ENCODE measurements at regions not wholly inside any gene's neighbourhood (a gene's known extent, or its start where the extent isn't known, plus 50 kb on each side); places are given as distances from the start of the nearest gene placed in this dataset.
"Not testable (repeated sequence)": the region's sequence is repeated elsewhere in the genome, so short reads cannot be mapped to it uniquely, and the experiment has no call there.

DNA sequence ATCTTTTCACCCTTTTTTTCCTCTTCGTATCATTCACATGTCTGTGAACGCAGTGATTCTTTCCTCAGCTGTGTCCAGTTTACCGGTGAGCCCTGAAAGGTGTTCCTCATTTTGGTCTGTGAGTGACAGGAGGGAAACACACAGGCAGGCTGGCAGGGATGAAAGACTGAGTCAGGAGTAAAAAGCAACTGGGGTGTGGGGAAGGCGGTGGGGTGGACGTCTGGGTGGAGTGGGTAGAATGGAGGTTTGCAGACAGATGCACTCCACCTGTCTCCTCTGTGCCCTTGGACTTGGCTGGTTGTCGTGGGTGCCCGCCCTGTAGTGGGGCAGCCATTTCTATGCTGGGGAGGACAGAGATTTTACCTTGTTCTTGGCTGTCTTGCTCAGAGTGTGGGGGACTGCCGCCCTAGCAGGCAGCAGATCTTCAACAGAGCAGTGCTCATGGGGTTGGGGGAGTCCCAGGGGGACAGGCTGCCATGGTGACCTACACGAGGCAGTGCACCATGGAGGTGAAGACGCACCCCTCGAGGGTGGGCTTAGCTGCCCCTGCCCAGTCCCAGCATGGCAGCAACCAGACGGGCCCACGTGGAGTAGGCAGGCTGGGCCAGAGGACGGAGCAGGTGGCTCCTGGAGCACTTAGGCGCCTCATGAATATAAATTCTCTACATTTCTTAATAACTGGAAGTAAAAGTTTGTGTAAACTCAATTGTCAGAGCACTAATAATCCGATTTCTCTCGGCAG, 603.7 kb downstream of the TBC1D22A start:
- no peak for DNase-seq

- DNase-seq: no peak
These were observed 598.8 kb downstream of the TBC1D22A start for GRCh38 chr22:47361247-47361646.

- DNase-seq: no peak
These were observed 595.0 kb downstream of the TBC1D22A start for GRCh38 chr22:47357493-47357892.

GRCh38 chr22:47357086-47357485, 594.6 kb downstream of the TBC1D22A start:
- no peak for DNase-seq

GRCh38 chr22:47356511-47357011, 594.1 kb downstream of the TBC1D22A start:
- no peak for DNase-seq

GRCh38 chr22:47355776-47356510, 593.5 kb downstream of the TBC1D22A start:
- DNase-seq: no peak

- no peak for DNase-seq
These were observed 592.9 kb downstream of the TBC1D22A start for GRCh38 chr22:47355388-47355725.

DNA sequence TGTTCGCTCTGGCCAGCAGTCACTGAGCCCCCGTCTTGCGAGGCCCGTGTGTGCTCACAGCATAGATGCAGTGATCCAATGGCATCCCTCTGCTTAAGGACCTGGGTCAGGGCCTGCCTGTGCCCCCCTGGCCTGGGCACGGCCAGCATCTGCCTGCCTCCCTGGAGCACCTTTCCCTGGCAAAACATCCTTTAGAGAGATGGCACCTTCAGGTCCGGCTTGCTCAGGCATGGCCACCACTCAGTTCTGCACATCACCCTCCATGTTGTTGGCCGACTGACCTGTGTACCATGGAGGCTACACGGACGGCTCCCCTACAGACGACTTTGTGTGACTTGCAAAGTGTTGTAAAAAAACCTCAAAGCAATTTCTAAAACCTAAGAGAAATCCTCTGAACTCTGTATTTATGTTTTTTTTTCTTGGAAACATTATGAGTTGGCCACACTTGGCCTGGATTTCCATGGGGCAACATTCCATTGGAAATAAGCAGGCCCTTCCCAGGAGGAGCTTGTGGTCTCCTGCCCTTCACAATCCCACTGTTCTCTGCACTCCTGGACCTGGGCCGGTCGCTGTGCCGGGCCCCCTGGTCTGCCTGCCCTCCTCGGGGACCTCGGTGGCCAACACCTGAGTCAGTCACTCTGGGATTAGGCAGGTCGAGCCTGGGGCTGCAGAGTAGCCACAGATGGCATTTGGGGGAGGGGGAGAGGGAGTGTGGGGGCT, 592.4 kb downstream of the TBC1D22A start:
- DNase-seq: no peak

DNA sequence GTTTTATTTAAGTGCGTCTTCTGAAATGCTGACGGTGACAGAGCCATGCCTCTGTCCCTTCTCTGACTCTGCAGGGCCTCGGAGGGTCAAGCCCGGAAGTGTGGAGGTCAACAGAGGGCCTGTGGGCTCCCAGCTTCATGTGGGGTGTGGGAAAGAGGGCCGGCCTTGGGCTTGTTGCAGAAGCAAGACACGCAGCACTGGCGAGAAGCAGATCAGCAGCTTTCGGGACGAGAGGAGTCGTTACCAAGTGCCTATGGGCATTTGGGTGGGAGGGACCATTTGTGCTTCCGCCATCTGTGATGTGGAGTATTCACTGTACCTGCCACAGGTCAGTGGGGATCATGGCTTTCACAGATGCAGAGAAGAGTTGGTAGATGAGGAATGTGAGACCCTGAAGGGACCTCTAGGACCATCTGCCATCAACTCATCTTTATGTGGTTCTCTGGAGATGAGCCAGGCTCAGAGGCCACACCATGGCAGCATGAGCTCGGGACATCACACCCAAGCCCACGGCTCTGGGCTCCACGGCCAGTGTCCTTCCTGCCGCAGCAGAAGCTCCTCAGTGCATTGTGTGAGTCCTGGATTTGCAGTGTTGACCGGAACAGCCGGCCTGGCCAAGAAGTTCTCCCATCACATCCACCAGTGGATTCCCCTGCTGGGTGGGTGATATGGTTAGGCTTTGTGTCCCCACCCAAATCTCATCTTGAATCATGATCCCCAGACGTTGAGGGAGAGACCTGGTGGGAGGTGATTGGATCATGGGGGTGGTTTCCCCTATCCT, 590.7 kb downstream of the TBC1D22A start:
- no peak for DNase-seq

- DNase-seq: no peak
These were observed 589.6 kb downstream of the TBC1D22A start for GRCh38 chr22:47351836-47352579.

DNA sequence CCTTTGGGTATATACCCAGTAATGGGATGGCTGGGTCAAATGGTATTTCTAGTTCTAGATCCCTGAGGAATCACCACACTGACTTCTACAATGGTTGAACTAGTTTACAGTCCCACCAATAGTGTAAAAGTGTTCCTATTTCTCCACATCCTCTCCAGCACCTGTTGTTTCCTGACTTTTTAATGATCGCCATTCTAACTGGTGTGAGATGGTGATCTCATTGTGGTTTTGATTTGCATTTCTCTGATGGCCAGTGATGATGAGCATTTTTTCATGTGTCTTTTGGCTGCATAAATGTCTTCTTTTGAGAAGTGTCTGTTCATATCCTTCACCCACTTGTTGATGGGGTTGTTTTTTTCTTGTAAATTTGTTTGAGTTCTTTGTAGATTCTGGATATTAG, 583.8 kb downstream of the TBC1D22A start:
- not testable (repeated sequence) for DNase-seq

DNA sequence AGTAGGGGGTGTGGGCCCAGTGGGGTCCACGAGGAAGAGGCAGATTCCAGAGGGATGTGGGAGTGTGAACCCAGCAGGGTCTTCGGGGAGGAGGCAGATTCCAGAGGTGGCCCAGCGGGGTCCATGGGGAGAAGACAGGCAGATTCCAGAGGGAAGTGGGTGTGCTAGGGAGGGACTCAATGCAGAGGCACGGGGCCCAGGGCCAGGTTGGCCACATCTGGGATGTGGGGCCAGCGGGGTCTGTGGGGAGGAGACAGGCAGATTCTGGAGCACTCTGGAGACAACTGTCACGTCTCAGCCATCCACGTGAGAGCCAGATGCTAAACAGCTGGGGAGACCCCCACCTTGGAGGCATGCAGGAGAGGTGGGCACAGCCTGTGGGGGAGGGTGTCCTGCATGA, 582.6 kb downstream of the TBC1D22A start:
- no peak for DNase-seq

- DNase-seq: no peak
These were observed 582.0 kb downstream of the TBC1D22A start for GRCh38 chr22:47344414-47344813.

DNA sequence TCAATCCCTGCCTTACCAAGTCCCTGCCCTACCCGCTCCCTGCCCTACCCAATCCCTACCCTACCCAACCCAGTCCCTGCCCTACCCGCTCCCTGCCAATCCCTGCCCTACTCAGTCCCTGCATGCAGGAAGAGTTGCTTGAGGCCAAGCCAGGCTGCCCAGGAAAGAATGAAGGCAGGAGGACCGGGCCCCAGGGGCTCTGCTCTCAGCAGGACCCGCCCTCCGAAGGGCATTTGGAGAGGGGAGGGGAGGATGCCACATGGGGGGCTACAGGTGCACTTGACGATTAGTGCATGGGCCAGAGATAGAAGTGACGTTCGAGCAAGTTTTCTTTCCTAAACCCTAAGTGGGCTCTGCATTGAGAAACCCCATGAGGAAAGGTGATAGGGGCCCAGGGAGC, 581.2 kb downstream of the TBC1D22A start:
- no peak for DNase-seq

GRCh38 chr22:47342446-47342845, 580.0 kb downstream of the TBC1D22A start:
- no peak for DNase-seq

- DNase-seq: no peak
These were observed 579.0 kb downstream of the TBC1D22A start for GRCh38 chr22:47341464-47341863.

DNA sequence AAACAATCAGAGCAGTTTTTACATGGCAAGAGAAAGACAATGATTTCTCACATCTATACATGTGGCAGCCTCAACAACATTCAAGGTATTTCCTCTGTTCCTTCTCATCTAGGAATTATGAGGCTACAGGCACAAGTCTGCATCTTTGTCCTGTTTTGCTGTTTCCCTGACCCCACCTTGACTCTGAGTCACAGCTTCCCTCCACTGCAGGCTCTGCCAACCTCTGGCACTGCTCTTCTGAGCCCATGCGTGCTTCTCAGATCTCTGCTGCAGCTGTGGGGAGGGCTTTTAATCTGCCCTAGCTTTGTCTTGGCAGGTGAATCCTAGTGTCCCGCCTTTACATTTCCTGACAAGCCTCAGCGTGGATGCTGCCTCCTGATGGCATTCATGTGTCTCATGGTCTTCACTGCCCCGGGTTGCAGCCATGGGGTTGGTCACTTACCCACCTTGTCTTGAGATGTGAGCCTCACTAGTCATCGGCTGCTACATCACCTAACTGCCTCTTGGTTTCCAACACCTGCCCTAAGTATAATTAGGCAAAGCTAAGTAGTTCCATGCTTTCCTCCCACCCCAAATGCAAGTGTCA, 578.5 kb downstream of the TBC1D22A start:
- DNase-seq: no peak

- DNase-seq: peak in 17 of 51 donors; percentile 1 to 65 (median 25)
These were observed 574.7 kb downstream of the TBC1D22A start for GRCh38 chr22:47337161-47337621.

DNA sequence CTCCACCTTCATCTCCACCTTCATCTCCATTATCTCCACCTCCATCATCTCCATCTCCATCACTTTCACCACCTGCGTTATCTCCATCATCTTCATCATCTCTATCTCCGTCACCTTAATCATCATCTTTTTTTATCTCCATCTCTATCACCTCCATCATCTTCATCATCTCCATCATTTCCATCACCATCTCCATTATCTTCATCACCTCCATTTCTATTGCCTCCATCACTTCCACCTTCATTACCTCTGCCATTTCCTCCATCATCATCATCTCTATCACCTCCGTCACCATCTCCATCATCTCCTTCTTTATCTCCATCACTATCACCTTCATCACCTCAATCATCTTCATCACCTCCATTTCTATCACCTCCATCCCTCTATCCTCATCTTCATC, 573.5 kb downstream of the TBC1D22A start:
- no peak for DNase-seq

GRCh38 chr22:47335460-47335859, 573.0 kb downstream of the TBC1D22A start:
- no peak for DNase-seq

All from hypothalamus (tissue), 51 donors.